AG04450 (cell line): ENCODE measurements at regions not wholly inside any gene's neighbourhood (a gene's known extent, or its start where the extent isn't known, plus 50 kb on each side); places are given as distances from the start of the nearest gene placed in this dataset.
"Not testable (repeated sequence)": the region's sequence is repeated elsewhere in the genome, so short reads cannot be mapped to it uniquely, and the experiment has no call there.

Experiments
- CTCF ChIA-PET: fragments of 300-600, 350-600 bp; formaldehyde crosslinking; extraction: SDS; loops from one replicate; lab custom pipeline; 2022; ENCODE audit warnings: antibody characterized with exemption, inconsistent platforms; lab: Charles Lee
- POLR2A ChIA-PET: fragments of 350-600 bp; formaldehyde crosslinking; extraction: SDS; loops from one replicate; lab custom pipeline; 2021; ENCODE audit warnings: antibody characterized with exemption, inconsistent platforms; lab: Yijun Ruan, JAX
- DNase-seq: peaks from one replicate; pipeline ENCODE4 v3.0.0-alpha.2; 2011; ENCODE audit warnings: low read depth, low spot score
- H3K27ac ChIP-seq: one replicate; pipeline ENCODE4 v1.5.1; 2012; ENCODE audit warnings: low read depth, low read length, control low read depth
- H3K27me3 ChIP-seq: one replicate; pipeline ENCODE4 v1.6.0; 2012; ENCODE audit warnings: low read length; ENCODE audit not compliant: control insufficient read depth, insufficient read depth
- H3K4me3 ChIP-seq: 2 replicates; pipeline ENCODE4 v1.5.1; 2011; ENCODE audit warnings: mild to moderate bottlenecking, low read depth, low read length, control low read depth
- H3K9me3 ChIP-seq: 2 replicates; pipeline ENCODE4 v1.5.1; 2012; ENCODE audit warnings: low read length; ENCODE audit not compliant: control insufficient read depth, insufficient read depth
- TF ChIP-seq, protein P1 (sequence below): IDR thresholded peaks from 2 replicates; pipeline ENCODE4 v1.5.1; 2011; ENCODE audit warnings: low read depth, low read length, control low read depth, inconsistent platforms

DNA sequence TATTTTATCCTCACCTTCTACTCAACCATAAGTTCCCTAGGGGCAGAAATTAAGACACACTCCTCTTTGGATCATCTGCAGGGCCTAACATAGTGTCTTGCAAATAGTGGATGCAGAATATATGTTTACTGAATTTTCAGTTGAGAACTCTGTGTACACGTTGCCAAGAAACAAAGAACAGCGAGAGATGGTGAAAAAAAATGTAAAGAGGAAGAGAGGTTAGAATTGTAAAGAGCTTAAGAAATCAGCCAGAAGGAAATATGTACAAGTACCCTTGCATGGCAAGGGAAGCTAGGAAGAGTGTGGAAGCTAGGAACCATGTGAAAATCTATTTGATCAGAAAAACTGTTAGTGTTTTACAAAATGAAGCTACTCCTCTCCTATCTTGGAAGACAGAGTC lies 431.0 kb downstream of the SMARCA1 start:
- Histone ChIP-seq H3K9me3 (peaks cover 1% of the 10 kb centered on the region), H3K27ac (no peak overlapping the region), H3K4me3 (no peak overlapping the region), H3K27me3 (no peaks in the 10 kb centered on the region)
- TF ChIP-seq, protein P1, sequence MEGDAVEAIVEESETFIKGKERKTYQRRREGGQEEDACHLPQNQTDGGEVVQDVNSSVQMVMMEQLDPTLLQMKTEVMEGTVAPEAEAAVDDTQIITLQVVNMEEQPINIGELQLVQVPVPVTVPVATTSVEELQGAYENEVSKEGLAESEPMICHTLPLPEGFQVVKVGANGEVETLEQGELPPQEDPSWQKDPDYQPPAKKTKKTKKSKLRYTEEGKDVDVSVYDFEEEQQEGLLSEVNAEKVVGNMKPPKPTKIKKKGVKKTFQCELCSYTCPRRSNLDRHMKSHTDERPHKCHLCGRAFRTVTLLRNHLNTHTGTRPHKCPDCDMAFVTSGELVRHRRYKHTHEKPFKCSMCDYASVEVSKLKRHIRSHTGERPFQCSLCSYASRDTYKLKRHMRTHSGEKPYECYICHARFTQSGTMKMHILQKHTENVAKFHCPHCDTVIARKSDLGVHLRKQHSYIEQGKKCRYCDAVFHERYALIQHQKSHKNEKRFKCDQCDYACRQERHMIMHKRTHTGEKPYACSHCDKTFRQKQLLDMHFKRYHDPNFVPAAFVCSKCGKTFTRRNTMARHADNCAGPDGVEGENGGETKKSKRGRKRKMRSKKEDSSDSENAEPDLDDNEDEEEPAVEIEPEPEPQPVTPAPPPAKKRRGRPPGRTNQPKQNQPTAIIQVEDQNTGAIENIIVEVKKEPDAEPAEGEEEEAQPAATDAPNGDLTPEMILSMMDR = no peak
- ChIA-PET POLR2A (no interaction called here), CTCF (no interaction called here)
- DNase-seq = no peak

DNA sequence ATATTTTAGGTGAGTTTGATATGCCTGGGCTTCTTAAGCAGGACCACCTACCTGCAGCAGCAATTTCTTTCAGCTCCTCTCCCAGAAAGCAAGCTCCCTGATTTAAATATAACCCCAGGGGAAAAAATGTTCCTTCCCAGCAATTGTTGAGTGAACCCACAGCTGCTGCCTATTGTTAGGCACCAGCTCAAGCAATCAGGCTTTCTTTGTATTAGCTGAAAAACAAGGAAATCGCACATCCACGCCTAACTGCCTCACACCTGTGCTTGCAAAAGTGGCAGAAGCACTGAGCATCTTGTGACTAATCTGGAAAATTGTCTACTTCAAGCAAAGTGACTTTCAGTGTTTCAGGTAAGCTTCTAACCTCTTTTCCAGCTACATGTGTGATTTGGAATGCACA lies 432.2 kb downstream of the SMARCA1 start:
- H3K27ac ChIP-seq = no peak overlapping the region
- H3K4me3 ChIP-seq = no peak overlapping the region
- DNase-seq = no peak
- CTCF ChIA-PET = no interaction called here
- no peaks in the 10 kb centered on the region for H3K27me3 ChIP-seq
- TF ChIP-seq, protein P1 = no peak
- POLR2A ChIA-PET = no interaction called here
- peaks cover 10% of the 10 kb centered on the region for H3K9me3 ChIP-seq

DNA sequence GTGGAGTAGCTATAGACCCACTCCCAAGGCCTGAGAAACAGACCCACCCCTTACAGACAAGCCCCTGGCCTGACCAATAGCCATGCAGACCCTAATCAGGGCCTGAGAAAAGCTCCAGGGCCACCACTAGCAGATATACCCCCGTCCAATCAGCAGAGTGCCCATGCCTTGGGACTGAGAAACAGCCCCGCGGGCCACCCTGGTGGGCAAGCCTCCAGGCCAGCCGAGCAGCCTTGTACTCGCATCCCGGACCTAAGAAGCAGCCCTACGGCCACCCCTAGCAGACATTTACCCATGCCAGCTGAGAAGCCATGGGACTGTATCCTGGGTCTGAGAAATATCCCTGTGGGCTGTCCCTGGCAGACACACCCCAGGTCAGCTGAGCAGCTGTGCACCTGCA lies 436.5 kb downstream of the SMARCA1 start:
- Histone ChIP-seq H3K27ac (no peak overlapping the region), H3K9me3 (peaks cover 10% of the 10 kb centered on the region), H3K4me3 (no peak overlapping the region), H3K27me3 (no peaks in the 10 kb centered on the region)
- TF ChIP-seq, protein P1 = no peak
- no peak for DNase-seq
- ChIA-PET POLR2A (no interaction called here), CTCF (no interaction called here)

DNA sequence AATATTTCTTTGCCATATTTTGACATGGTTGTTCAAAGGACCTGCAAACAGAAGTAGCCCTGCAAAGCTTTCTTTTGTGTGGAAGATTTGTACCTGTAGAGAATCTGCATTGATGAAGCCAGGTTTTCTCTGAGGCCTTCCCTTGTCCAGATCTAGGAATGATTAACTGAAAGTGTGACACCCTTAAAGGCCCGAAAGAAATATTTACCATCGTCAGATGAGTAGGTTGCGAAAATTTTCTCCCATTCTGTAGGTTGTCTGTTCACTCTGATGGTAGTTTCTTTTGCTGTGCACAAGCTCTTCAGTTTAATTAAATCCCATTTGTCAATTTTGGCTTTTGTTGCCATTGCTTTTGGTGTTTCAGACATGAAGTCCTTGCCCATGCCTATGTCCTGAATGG lies 439.0 kb downstream of the SMARCA1 start:
- H3K4me3 ChIP-seq, POLR2A ChIA-PET, CTCF ChIA-PET, DNase-seq, H3K9me3 ChIP-seq, H3K27me3 ChIP-seq, H3K27ac ChIP-seq: not testable (repeated sequence)

DNA sequence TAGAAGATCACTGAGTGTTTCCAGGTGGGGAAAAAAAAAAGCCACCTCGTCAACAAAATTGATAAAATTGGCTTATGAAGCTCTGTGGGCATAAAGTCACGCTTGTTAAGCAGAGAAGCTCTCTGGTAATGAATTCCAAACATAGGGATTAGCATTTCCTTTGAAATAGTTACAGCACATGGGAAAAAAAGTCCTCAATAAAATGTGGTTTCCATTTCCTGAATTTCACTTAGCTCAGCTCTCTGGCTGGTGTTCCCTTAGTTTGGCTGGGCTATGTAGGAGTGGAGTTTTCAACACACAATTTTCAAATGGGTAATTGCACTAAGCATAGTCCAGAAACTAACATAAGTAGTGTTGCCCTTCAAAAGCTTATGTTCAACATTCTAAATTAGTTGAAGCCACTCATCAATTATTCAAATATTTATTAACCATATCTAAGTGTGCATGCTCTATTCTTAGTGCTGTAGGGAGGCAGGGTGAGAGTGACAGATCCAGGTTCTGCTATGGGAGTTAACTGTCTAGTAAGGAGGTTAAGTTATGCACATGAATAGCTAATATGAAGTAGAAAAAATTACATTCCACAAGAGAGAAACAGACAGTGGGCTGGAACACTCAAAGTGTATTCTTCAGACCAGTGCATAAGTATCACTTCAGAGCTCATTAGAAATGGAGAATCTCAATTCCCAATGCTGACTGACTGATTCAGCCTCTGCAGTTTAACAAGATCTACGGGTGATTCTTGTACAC lies 445.7 kb downstream of the SMARCA1 start:
- Histone ChIP-seq H3K27ac (no peak overlapping the region), H3K9me3 (no peaks in the 10 kb centered on the region), H3K4me3 (no peak overlapping the region), H3K27me3 (no peaks in the 10 kb centered on the region)
- no peak for DNase-seq
- POLR2A ChIA-PET = no interaction called here
- TF ChIP-seq, protein P1 = no peak
- CTCF ChIA-PET = no interaction called here

DNA sequence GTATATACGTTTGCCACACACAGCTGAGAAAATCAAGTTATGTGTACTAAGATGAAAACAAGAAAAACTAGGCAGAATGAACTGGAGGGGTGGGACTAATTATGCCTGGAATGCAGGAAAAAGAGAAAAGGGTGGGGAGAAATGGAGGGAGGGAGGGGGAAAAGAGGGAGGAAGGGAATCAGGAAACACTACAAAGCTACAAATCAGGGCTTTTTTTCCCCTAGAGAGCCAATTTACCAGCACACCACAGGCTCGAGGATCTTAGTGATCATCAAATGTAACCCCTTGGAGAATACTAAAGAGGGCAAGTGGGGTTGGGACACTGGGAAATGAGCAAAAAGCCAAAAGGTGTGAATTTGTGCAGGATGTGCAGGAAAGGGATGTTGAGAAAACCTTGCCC lies 451.9 kb downstream of the SMARCA1 start:
- no peak overlapping the region for H3K27ac ChIP-seq
- ChIA-PET POLR2A (no interaction called here), CTCF (no interaction called here)
- no peaks in the 10 kb centered on the region for H3K9me3 ChIP-seq
- H3K4me3 ChIP-seq = no peak overlapping the region
- H3K27me3 ChIP-seq = no peaks in the 10 kb centered on the region
- no peak for DNase-seq
- TF ChIP-seq, protein P1 = no peak
